OCI-LY7 (cell line): ENCODE measurements at regions not wholly inside any gene's neighbourhood (a gene's known extent, or its start where the extent isn't known, plus 50 kb on each side); places are given as distances from the start of the nearest gene placed in this dataset.

Experiments
- BruUV-seq: library from RNA; stranded (reverse); fragments of 400-500 nt; replicated peaks from 2 replicates; lab custom pipeline; 2021; lab: Mats Ljungman, UMichigan
- CTCF ChIA-PET: fragments of 300-600 bp; sonication (Branson Sonifier 250); formaldehyde crosslinking; loops from one replicate; lab custom pipeline; 2022; ENCODE audit warnings: antibody characterized with exemption; ENCODE audit not compliant: unreplicated experiment; lab: Charles Lee
- POLR2A ChIA-PET: fragments of 300-600 bp; sonication (Branson Sonifier 250); formaldehyde crosslinking; loops from one replicate; lab custom pipeline; 2022; ENCODE audit warnings: antibody characterized with exemption; lab: Charles Lee
- DNase-seq: peaks from one replicate; pipeline ENCODE4 v3.0.0-alpha.2; 2015; ENCODE audit warnings: low spot score
- H2AFZ ChIP-seq: fragments of 200-600 bp; sonication (generic), shearing (Covaris generic); 2 replicates; pipeline ENCODE4 v1.6.1; 2014; ENCODE audit warnings: mild to moderate bottlenecking, antibody characterized with exemption, low read length, moderate library complexity
- H3K27ac ChIP-seq: fragments of 200-600 bp; sonication (generic); 2 replicates; pipeline ENCODE4 v1.5.1; 2014; ENCODE audit warnings: mixed run types, low read depth, mild to moderate bottlenecking, moderate library complexity, low read length, inconsistent platforms; ENCODE audit not compliant: poor library complexity, severe bottlenecking
- H3K36me3 ChIP-seq: fragments of 200-600 bp; sonication (generic); 2 replicates; pipeline ENCODE4 v1.6.1; 2014; ENCODE audit warnings: mild to moderate bottlenecking, antibody characterized with exemption, low read length, moderate library complexity, mixed read lengths; ENCODE audit not compliant: insufficient read depth
- H3K4me1 ChIP-seq: fragments of 200-600 bp; sonication (generic); 2 replicates; pipeline ENCODE4 v1.5.1; 2014; ENCODE audit warnings: mild to moderate bottlenecking, low read length; ENCODE audit not compliant: insufficient read depth, poor library complexity, severe bottlenecking
- H3K4me2 ChIP-seq: fragments of 200-600 bp; sonication (generic); 2 replicates; pipeline ENCODE4 v1.6.1; 2014; ENCODE audit warnings: mild to moderate bottlenecking, low read length
- H3K4me3 ChIP-seq: fragments of 200-600 bp; sonication (generic); 2 replicates; pipeline ENCODE4 v1.5.1; 2014; ENCODE audit warnings: mild to moderate bottlenecking, low read depth, low read length; ENCODE audit not compliant: poor library complexity, severe bottlenecking
- H3K79me2 ChIP-seq: fragments of 200-600 bp; sonication (generic); 2 replicates; pipeline ENCODE4 v1.6.1; 2016; ENCODE audit warnings: low read depth, mild to moderate bottlenecking, low read length, moderate library complexity, mixed read lengths; ENCODE audit not compliant: insufficient read depth
- H3K9me2 ChIP-seq: fragments of 200-600 bp; sonication (generic); 2 replicates; pipeline ENCODE4 v1.6.1; 2016; ENCODE audit warnings: mild to moderate bottlenecking, low read length, mixed read lengths; ENCODE audit not compliant: insufficient read depth
- H3K9me3 ChIP-seq: fragments of 200-600 bp; sonication (generic); 2 replicates; pipeline ENCODE4 v1.6.1; 2014; ENCODE audit warnings: mild to moderate bottlenecking, mixed run types, low read length, mixed read lengths
- H4K20me1 ChIP-seq: fragments of 200-600 bp; sonication (generic); 2 replicates; pipeline ENCODE4 v1.6.1; 2014; ENCODE audit warnings: mild to moderate bottlenecking, antibody characterized with exemption, low read length, moderate library complexity, mixed read lengths; ENCODE audit not compliant: insufficient read depth
- CTCF ChIP-seq: fragments of 200-600 bp; sonication (generic); conservative IDR thresholded peaks from 2 replicates; pipeline ENCODE4 v1.5.1; 2014; ENCODE audit warnings: mild to moderate bottlenecking, antibody characterized with exemption, low read length, moderate library complexity, mixed read lengths
- EZH2phosphoT487 ChIP-seq: fragments of 200-600 bp; sonication (generic); IDR thresholded peaks from 2 replicates; pipeline ENCODE4 v1.6.1; 2018; ENCODE audit warnings: low read depth, borderline replicate concordance, mild to moderate bottlenecking, mixed run types, antibody characterized with exemption, low read length, moderate library complexity, mixed read lengths
- intact Hi-C: fragments of 100-400 bp; cut with micrococcal nuclease; formaldehyde crosslinking; loops from one replicate; pipeline ENCODE4 v1.10.0; 2022; ENCODE audit not compliant: unreplicated experiment

- TF ChIP-seq EZH2phosphoT487 (no peak), CTCF (no peak)
- no peaks in the 10 kb centered on the region for H3K9me2 ChIP-seq
- H3K9me3 ChIP-seq = no peaks in the 10 kb centered on the region
- DNase-seq = no peak
- H3K4me1 ChIP-seq = no peaks in the 10 kb centered on the region
- no peaks in the 10 kb centered on the region for H3K79me2 ChIP-seq
- no peak overlapping the region for H2AFZ ChIP-seq
- no peak overlapping the region for H3K27ac ChIP-seq
- BruUV-seq = no TSS peak
- no peak overlapping the region for H3K4me2 ChIP-seq
- no peak overlapping the region for H3K4me3 ChIP-seq
- ChIA-PET POLR2A (no interaction called here), CTCF (no interaction called here)
- H4K20me1 ChIP-seq = no peaks in the 10 kb centered on the region
- intact Hi-C loops = no loop called here
- no peaks in the 10 kb centered on the region for H3K36me3 ChIP-seq
These were observed 139.6 kb downstream of the FAT3 start for GRCh38 chr11:92364177-92364576.

GRCh38 chr11:92376146-92376599 lies 151.6 kb downstream of the FAT3 start:
- no peaks in the 10 kb centered on the region for H3K9me3 ChIP-seq
- H3K4me2 ChIP-seq = no peak overlapping the region
- no peak overlapping the region for H2AFZ ChIP-seq
- no peaks in the 10 kb centered on the region for H4K20me1 ChIP-seq
- H3K79me2 ChIP-seq = no peaks in the 10 kb centered on the region
- ChIA-PET CTCF (no interaction called here), POLR2A (interaction anchor here (1.3 kb wide), 1 partner anchor 22 kb away, joined by 3 read pairs; no protein-coding TSS in a partner anchor)
- no TSS peak for BruUV-seq
- H3K4me1 ChIP-seq = no peaks in the 10 kb centered on the region
- no peak overlapping the region for H3K27ac ChIP-seq
- DNase-seq = no peak
- TF ChIP-seq EZH2phosphoT487 (no peak), CTCF (no peak)
- no peaks in the 10 kb centered on the region for H3K9me2 ChIP-seq
- no peaks in the 10 kb centered on the region for H3K36me3 ChIP-seq
- H3K4me3 ChIP-seq = no peak overlapping the region
- intact Hi-C loops = no loop called here

- H3K79me2 ChIP-seq = no peaks in the 10 kb centered on the region
These were observed 152.1 kb downstream of the FAT3 start for GRCh38 chr11:92376680-92377079.

More at GRCh38 chr11:92376680-92377079, 152.1 kb downstream of the FAT3 start:
- Histone ChIP-seq H3K27ac (no peak overlapping the region), H3K4me1 (no peaks in the 10 kb centered on the region), H3K9me2 (no peaks in the 10 kb centered on the region), H3K9me3 (no peaks in the 10 kb centered on the region), H3K4me3 (no peak overlapping the region), H2AFZ (no peak overlapping the region), H3K36me3 (no peaks in the 10 kb centered on the region), H4K20me1 (no peaks in the 10 kb centered on the region), H3K4me2 (no peak overlapping the region)
- intact Hi-C loops = no loop called here
- no peak for DNase-seq
- TF ChIP-seq CTCF (no peak), EZH2phosphoT487 (no peak)
- ChIA-PET POLR2A (interaction anchor here (0.5 to 1.3 kb wide), 3 partner anchors 15 to 729 kb away, joined by 3 read pairs; no protein-coding TSS in a partner anchor), CTCF (no interaction called here)
- no TSS peak for BruUV-seq
